Gastroesophageal sphincter (tissue), 4 donors: ENCODE measurements at regions not wholly inside any gene's neighbourhood (a gene's known extent, or its start where the extent isn't known, plus 50 kb on each side); places are given as distances from the start of the nearest gene placed in this dataset.
"Not testable (repeated sequence)": the region's sequence is repeated elsewhere in the genome, so short reads cannot be mapped to it uniquely, and the experiment has no call there.

Source experiments
- ATAC-seq: fragments of 150-250 bp; one replicate; pipeline ENCODE4 v1.9.1; 2016; ENCODE audit warnings: mild to moderate bottlenecking, moderate library complexity
- H3K27ac ChIP-seq, 4 donors: fragments of 200-600 bp; sonication (generic) in 3 of 4; 1 replicate in 3 of 4; 2 replicates in 1 of 4; pipeline ENCODE4 v1.5.1; 2016 to 2019
- H3K27me3 ChIP-seq: fragments of 200-600 bp; sonication (generic); one replicate; pipeline ENCODE4 v1.5.1; 2019
- H3K36me3 ChIP-seq, 2 donors: fragments of 200-600 bp; sonication (generic); one replicate each; pipeline ENCODE4 v1.5.1; 2019; ENCODE audit warnings: control low read depth in 1 of 2
- H3K4me1 ChIP-seq, 3 donors: fragments of 200-600 bp; sonication (generic); 1 replicate in 2 of 3; 2 replicates in 1 of 3; pipeline ENCODE4 v1.5.1; 2016 to 2019; ENCODE audit warnings: control low read depth in 2 of 3
- H3K4me3 ChIP-seq, 2 donors: fragments of 200-600 bp; sonication (generic); one replicate each; pipeline ENCODE4 v1.5.1; 2019; ENCODE audit warnings: mild to moderate bottlenecking in 1 of 2, moderate library complexity in 1 of 2
- H3K9me3 ChIP-seq, 3 donors: fragments of 200-600 bp; sonication (generic); one replicate each; pipeline ENCODE4 v1.5.1; 2017 to 2019; ENCODE audit warnings: control low read depth in 2 of 3
- CTCF ChIP-seq, 4 experiments: fragments of 200-600 bp in 2 of 4; fragments of 450-650 bp in 2 of 4; sonication (generic) in 1 of 4; IDR thresholded peaks; one replicate each; pipeline ENCODE4 v1.5.1; 2017 to 2019; ENCODE audit warnings: antibody characterized with exemption in 4 of 4, mild to moderate bottlenecking in 2 of 4, moderate library complexity in 2 of 4
- EP300 ChIP-seq: sonication (generic); formaldehyde crosslinking; IDR thresholded peaks from one replicate; pipeline ENCODE4 v1.6.1; 2017; ENCODE audit warnings: antibody characterized with exemption, mild to moderate bottlenecking
- POLR2A ChIP-seq, 2 donors: fragments of 450-650 bp; IDR thresholded peaks; one replicate each; pipeline ENCODE4 v1.6.1; 2017; ENCODE audit warnings: antibody characterized with exemption in 2 of 2, mild to moderate bottlenecking in 2 of 2, moderate library complexity in 1 of 2
- POLR2AphosphoS5 ChIP-seq: sonication (generic); formaldehyde crosslinking; IDR thresholded peaks from one replicate; pipeline ENCODE4 v1.6.1; 2017; ENCODE audit warnings: antibody characterized with exemption
- WGBS, 2 donors: methylation state at CpG; one replicate each; pipeline ENCODE4 v1.1.5; 2018; ENCODE audit warnings: low coverage in 1 of 2; 5-methylcytosine and 5-hydroxymethylcytosine counted together

- no peak for ATAC-seq
- Histone ChIP-seq H3K27me3 (no peaks in the 10 kb centered on the region), H3K27ac (no peak overlapping the region), H3K36me3 (no peaks in the 10 kb centered on the region), H3K4me1 (no peaks in the 10 kb centered on the region), H3K9me3 (no peaks in the 10 kb centered on the region), H3K4me3 (no peak overlapping the region)
- WGBS, 2 donors: 62 to 72% methylated on average over 4 of the region's 4 CpGs
- TF ChIP-seq CTCF (IDR thresholded peaks at IDR 0.05) (no peak), POLR2A (IDR thresholded peaks at IDR 0.05) (no peak), POLR2AphosphoS5 (no peak), EP300 (no peak)
These were observed 201.3 kb downstream of the AKAP7 start for GRCh38 chr6:131336596-131336995.

- not testable (repeated sequence) for H3K4me1 ChIP-seq, H3K4me3 ChIP-seq, H3K27ac ChIP-seq, ATAC-seq, H3K27me3 ChIP-seq, H3K9me3 ChIP-seq, H3K36me3 ChIP-seq
- 79 to 92% methylated on average over 4 of the region's 4 CpGs for WGBS, 2 donors
These were observed 211.6 kb downstream of the AKAP7 start for GRCh38 chr6:131346896-131347295.

GRCh38 chr6:131348572-131348971 lies 213.3 kb downstream of the AKAP7 start:
- ATAC-seq: no peak
- no peak overlapping the region for H3K4me3 ChIP-seq
- H3K4me1 ChIP-seq: no peaks in the 10 kb centered on the region
- H3K9me3 ChIP-seq: no peaks in the 10 kb centered on the region
- no peak overlapping the region for H3K27ac ChIP-seq
- WGBS, 2 donors: 25 to 56% methylated on average over 3 to 4 of the region's 5 CpGs
- no peaks in the 10 kb centered on the region for H3K36me3 ChIP-seq
- H3K27me3 ChIP-seq: no peaks in the 10 kb centered on the region
- TF ChIP-seq EP300 (no peak), CTCF (IDR thresholded peaks at IDR 0.05) (no peak)

GRCh38 chr6:131349199-131349598 lies 213.9 kb downstream of the AKAP7 start:
- Histone ChIP-seq H3K27me3 (no peaks in the 10 kb centered on the region), H3K4me1 (no peaks in the 10 kb centered on the region), H3K27ac (no peak overlapping the region), H3K4me3 (no peak overlapping the region), H3K36me3 (no peaks in the 10 kb centered on the region), H3K9me3 (no peaks in the 10 kb centered on the region)
- TF ChIP-seq POLR2A (IDR thresholded peaks at IDR 0.05) (no peak), EP300 (no peak), CTCF (IDR thresholded peaks at IDR 0.05) (no peak), POLR2AphosphoS5 (no peak)
- 43% methylated on average over 1 of the region's 1 CpG; no CpG with 5 or more reads in 1 of the 2 donors for WGBS, 2 donors
- no peak for ATAC-seq

- Histone ChIP-seq H3K9me3 (no peaks in the 10 kb centered on the region), H3K4me1 (no peaks in the 10 kb centered on the region), H3K27ac (no peak overlapping the region), H3K27me3 (no peaks in the 10 kb centered on the region), H3K36me3 (no peaks in the 10 kb centered on the region), H3K4me3 (no peak overlapping the region)
- no peak for TF ChIP-seq EP300
- no peak for TF ChIP-seq POLR2AphosphoS5
- no peak for TF ChIP-seq CTCF (IDR thresholded peaks at IDR 0.05)
- TF ChIP-seq POLR2A (IDR thresholded peaks at IDR 0.05): no peak
- WGBS, 2 donors: 87 to 100% methylated on average over 3 of the region's 3 CpGs
- ATAC-seq: no peak
These were observed 217.8 kb downstream of the AKAP7 start for GRCh38 chr6:131353106-131353505.

- H3K27ac ChIP-seq: no peak overlapping the region
- no peaks in the 10 kb centered on the region for H3K4me1 ChIP-seq
- whole genome bisulfite sequencing, 2 donors: 100% methylated on average over 3 to 4 of the region's 4 CpGs
- H3K36me3 ChIP-seq: no peaks in the 10 kb centered on the region
- no peaks in the 10 kb centered on the region for H3K9me3 ChIP-seq
- no peak for TF ChIP-seq POLR2A (IDR thresholded peaks at IDR 0.05)
- no peak for TF ChIP-seq POLR2AphosphoS5
- H3K27me3 ChIP-seq: no peaks in the 10 kb centered on the region
- ATAC-seq: no peak
- no peak overlapping the region for H3K4me3 ChIP-seq
These were observed 218.6 kb downstream of the AKAP7 start for GRCh38 chr6:131353876-131354275.
